Osteocyte (in vitro differentiated cells): ENCODE measurements at regions not wholly inside any gene's neighbourhood (a gene's known extent, or its start where the extent isn't known, plus 50 kb on each side); places are given as distances from the start of the nearest gene placed in this dataset.
"Not testable (repeated sequence)": the region's sequence is repeated elsewhere in the genome, so short reads cannot be mapped to it uniquely, and the experiment has no call there.

Source experiments
- DNase-seq: peaks from one replicate; pipeline ENCODE4 v3.0.0; 2021; ENCODE audit warnings: mixed read lengths; ENCODE audit not compliant: unreplicated experiment; ENCODE audit errors: extremely low spot score
- H3K27ac Mint-ChIP-seq: one replicate; pipeline ENCODE4 v1.8.0; 2021; ENCODE audit warnings: mild to moderate bottlenecking, mixed read lengths; ENCODE audit not compliant: unreplicated experiment
- H3K27me3 Mint-ChIP-seq: one replicate; pipeline ENCODE4 v1.8.0; 2021; ENCODE audit warnings: mixed read lengths; ENCODE audit not compliant: unreplicated experiment
- H3K36me3 Mint-ChIP-seq: one replicate; pipeline ENCODE4 v1.8.0; 2021; ENCODE audit warnings: mixed read lengths; ENCODE audit not compliant: unreplicated experiment
- H3K4me1 Mint-ChIP-seq: one replicate; pipeline ENCODE4 v1.8.0; 2021; ENCODE audit warnings: mixed read lengths; ENCODE audit not compliant: unreplicated experiment
- H3K4me3 Mint-ChIP-seq: one replicate; pipeline ENCODE4 v1.8.0; 2021; ENCODE audit warnings: mild to moderate bottlenecking, moderate library complexity, mixed read lengths; ENCODE audit not compliant: unreplicated experiment
- H3K9me3 Mint-ChIP-seq: one replicate; pipeline ENCODE4 v1.8.0; 2021; ENCODE audit warnings: mixed read lengths; ENCODE audit not compliant: unreplicated experiment
- CTCF ChIP-seq: fragments of 200-600 bp; sonication (generic); IDR thresholded peaks from 2 replicates; pipeline ENCODE4 v1.5.0; 2021; ENCODE audit warnings: antibody characterized with exemption, mild to moderate bottlenecking, moderate library complexity

- H3K4me3 Mint-ChIP-seq, result no peak overlapping the region
- no peaks in the 10 kb centered on the region for H3K36me3 Mint-ChIP-seq
- no peak for DNase-seq
- peaks cover 38% of the 10 kb centered on the region for H3K9me3 Mint-ChIP-seq
- TF ChIP-seq CTCF, result no peak
- H3K27me3 Mint-ChIP-seq, result no peaks in the 10 kb centered on the region
- H3K4me1 Mint-ChIP-seq, result no peaks in the 10 kb centered on the region
- H3K27ac Mint-ChIP-seq, result no peak overlapping the region
Observed at GRCh38 chr7:51611937-51612336, 295.3 kb upstream of the COBL start.

- Mint-ChIP-seq H3K27ac (no peak overlapping the region), H3K36me3 (no peaks in the 10 kb centered on the region), H3K4me1 (no peaks in the 10 kb centered on the region), H3K9me3 (peaks cover 40% of the 10 kb centered on the region), H3K4me3 (no peak overlapping the region), H3K27me3 (no peaks in the 10 kb centered on the region)
- TF ChIP-seq CTCF, result no peak
- DNase-seq, result no peak
Observed at GRCh38 chr7:51607447-51607846, 290.8 kb upstream of the COBL start.

DNA sequence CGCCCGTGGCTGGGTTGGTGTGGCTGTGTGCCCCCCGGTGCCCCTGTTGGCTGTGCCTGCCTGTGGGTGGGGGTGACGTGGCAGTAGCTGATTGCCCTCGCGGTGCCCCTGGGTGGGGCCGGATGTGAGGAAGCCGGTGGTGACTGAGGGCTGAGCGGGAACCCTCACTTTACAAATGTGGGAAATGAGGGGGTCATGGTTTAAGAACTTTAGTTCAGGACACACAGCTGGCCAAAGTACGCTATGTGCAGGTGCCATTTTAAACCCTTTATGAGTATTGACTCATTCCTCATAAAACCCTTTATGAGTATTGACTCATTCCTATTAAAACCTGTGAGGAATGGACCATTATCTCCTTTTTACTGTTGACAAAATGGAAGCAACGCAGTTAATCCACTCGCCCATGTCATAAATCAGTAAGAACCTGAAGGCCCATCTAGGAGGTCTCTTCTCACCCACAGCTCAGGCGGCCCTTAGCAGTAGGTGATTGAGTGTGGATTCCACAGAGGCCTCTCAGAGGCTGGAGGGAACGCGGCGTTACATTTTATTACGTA is 290.1 kb upstream of the COBL start:
- H3K9me3 Mint-ChIP-seq, result peaks cover 46% of the 10 kb centered on the region
- no peak overlapping the region for H3K27ac Mint-ChIP-seq
- DNase-seq, result no peak
- TF ChIP-seq CTCF, result no peak
- no peaks in the 10 kb centered on the region for H3K4me1 Mint-ChIP-seq
- H3K27me3 Mint-ChIP-seq, result no peaks in the 10 kb centered on the region
- no peaks in the 10 kb centered on the region for H3K36me3 Mint-ChIP-seq
- H3K4me3 Mint-ChIP-seq, result no peak overlapping the region

- Mint-ChIP-seq H3K4me3 (no peak overlapping the region), H3K4me1 (no peaks in the 10 kb centered on the region), H3K9me3 (peaks cover 48% of the 10 kb centered on the region), H3K36me3 (no peaks in the 10 kb centered on the region), H3K27me3 (no peaks in the 10 kb centered on the region), H3K27ac (no peak overlapping the region)
- TF ChIP-seq CTCF, result no peak
- no peak for DNase-seq
Observed at GRCh38 chr7:51602376-51602775, 285.8 kb upstream of the COBL start.

DNA sequence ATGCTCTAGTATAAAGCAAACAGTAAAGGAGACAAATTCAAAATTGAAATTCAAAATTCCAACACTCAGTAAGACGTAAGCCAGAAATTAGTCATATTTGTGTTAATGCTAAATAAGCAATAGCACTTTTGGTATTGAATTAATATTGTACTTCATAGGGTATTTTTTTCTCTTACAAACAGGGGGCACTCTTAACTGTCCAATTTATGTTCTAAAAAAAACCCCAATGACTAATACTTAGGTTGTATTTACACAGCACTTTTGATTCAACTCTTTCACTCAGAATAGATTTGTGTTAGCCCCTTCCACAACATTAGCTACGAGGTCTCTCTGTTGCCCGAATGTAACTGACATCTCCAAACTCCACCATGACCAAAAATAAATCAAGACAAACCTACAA is 284.9 kb upstream of the COBL start:
- Mint-ChIP-seq H3K27ac (no peak overlapping the region), H3K36me3 (no peaks in the 10 kb centered on the region), H3K9me3 (peaks cover 53% of the 10 kb centered on the region), H3K4me3 (no peak overlapping the region), H3K27me3 (no peaks in the 10 kb centered on the region), H3K4me1 (no peaks in the 10 kb centered on the region)
- no peak for DNase-seq
- no peak for TF ChIP-seq CTCF

DNA sequence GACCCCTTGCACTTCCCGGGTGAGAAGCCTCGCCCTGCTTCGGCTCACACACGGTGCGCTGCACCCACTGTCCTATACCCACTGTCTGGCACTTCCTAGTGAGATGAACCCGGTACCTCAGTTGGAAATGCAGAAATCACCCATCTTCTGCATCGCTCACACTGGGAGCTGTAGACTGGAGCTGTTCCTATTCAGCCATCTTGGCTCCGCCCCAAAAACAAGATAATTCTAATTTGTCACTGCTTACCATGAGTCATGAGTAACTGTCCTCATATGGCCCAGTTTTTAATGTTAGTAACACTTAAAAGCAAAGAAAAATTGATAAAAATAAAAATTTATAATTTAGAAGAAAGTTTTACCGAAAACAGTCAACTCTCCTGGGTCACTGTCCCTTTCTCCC is 283.3 kb upstream of the COBL start:
- peaks cover 42% of the 10 kb centered on the region for H3K9me3 Mint-ChIP-seq
- H3K4me3 Mint-ChIP-seq, H3K27me3 Mint-ChIP-seq: not testable (repeated sequence)

More for the DNA sequence above, 283.3 kb upstream of the COBL start:
- H3K36me3 Mint-ChIP-seq, H3K4me1 Mint-ChIP-seq, H3K27ac Mint-ChIP-seq, DNase-seq: not testable (repeated sequence)
